ENCODE measurements at regions not wholly inside any gene's neighbourhood (a gene's known extent, or its start where the extent isn't known, plus 50 kb on each side); places are given as distances from the start of the nearest gene placed in this dataset.

- TF ChIP-seq ZNF121 (CRISPR knock-in tag; IDR thresholded peaks at IDR 0.05) (no peak), SP1 (CRISPR knock-in tag; conservative IDR thresholded peaks at IDR 0.05) (no peak), CTCF (IDR thresholded peaks at IDR 0.05) (no peak), E2F5 (CRISPR knock-in tag; IDR thresholded peaks at IDR 0.05) (no peak), ATF3 (CRISPR knock-in tag; conservative IDR thresholded peaks at IDR 0.05) (no peak), ELF4 (CRISPR knock-in tag; IDR thresholded peaks at IDR 0.05; ENCODE audit: low read depth) (no peak), JUN (CRISPR knock-in tag; IDR thresholded peaks at IDR 0.05) (no peak), CREB1 (CRISPR knock-in tag; IDR thresholded peaks at IDR 0.05) (no peak), SMAD4 (CRISPR knock-in tag; IDR thresholded peaks at IDR 0.05) (no peak), ATF6 (CRISPR knock-in tag; IDR thresholded peaks at IDR 0.05) (no peak), ARID4B (CRISPR knock-in tag; IDR thresholded peaks at IDR 0.05; ENCODE audit: borderline replicate concordance) (no peak), ZBTB21 (CRISPR knock-in tag; IDR thresholded peaks at IDR 0.05; ENCODE audit: borderline replicate concordance) (no peak), MLX (CRISPR knock-in tag; IDR thresholded peaks at IDR 0.05) (no peak), ESRRA (CRISPR knock-in tag; IDR thresholded peaks at IDR 0.05; ENCODE audit: borderline replicate concordance) (no peak)
Observed at GRCh38 chr5:164372892-164373291, 867.5 kb downstream of the MAT2B start.
